GM10266 (cell line): ENCODE measurements at regions not wholly inside any gene's neighbourhood (a gene's known extent, or its start where the extent isn't known, plus 50 kb on each side); places are given as distances from the start of the nearest gene placed in this dataset.

ENCODE experiments used
- DNase-seq: peaks from one replicate; pipeline ENCODE4 v3.0.0; 2012; ENCODE audit errors: extremely low spot score
- CTCF ChIP-seq: IDR thresholded peaks from 2 replicates; pipeline ENCODE4 v1.5.1; 2012; ENCODE audit warnings: mild to moderate bottlenecking, low read depth; ENCODE audit not compliant: control insufficient read depth, insufficient read depth; ENCODE audit errors: missing control alignments

GRCh38 chr1:56395776-56396175, 183.6 kb downstream of the PLPP3 start:
- no peak for DNase-seq
- no peak for TF ChIP-seq CTCF

GRCh38 chr1:56394298-56394697, 185.1 kb downstream of the PLPP3 start:
- no peak for TF ChIP-seq CTCF
- DNase-seq: no peak

- TF ChIP-seq CTCF: no peak
- no peak for DNase-seq
Observed at GRCh38 chr1:56390934-56391731, 188.2 kb downstream of the PLPP3 start.

GRCh38 chr1:56390232-56390867, 189.0 kb downstream of the PLPP3 start:
- TF ChIP-seq CTCF: no peak
- DNase-seq: no peak

GRCh38 chr1:56389813-56390212, 189.6 kb downstream of the PLPP3 start:
- no peak for DNase-seq

GRCh38 chr1:56387071-56387740, 192.2 kb downstream of the PLPP3 start:
- DNase-seq: no peak
- no peak for TF ChIP-seq CTCF

More at GRCh38 chr1:56389813-56390212, 189.6 kb downstream of the PLPP3 start:
- TF ChIP-seq CTCF: no peak
